HG02938 (cell line): ENCODE measurements at regions not wholly inside any gene's neighbourhood (a gene's known extent, or its start where the extent isn't known, plus 50 kb on each side); places are given as distances from the start of the nearest gene placed in this dataset.
"Not testable (repeated sequence)": the region's sequence is repeated elsewhere in the genome, so short reads cannot be mapped to it uniquely, and the experiment has no call there.

Experiments used
- ATAC-seq: cut with Tn5 transposase; IDR thresholded peaks from one replicate; pipeline ENCODE4 v1.9.1; 2021; ENCODE audit warnings: mild to moderate bottlenecking, moderate library complexity; ENCODE audit not compliant: unreplicated experiment

DNA sequence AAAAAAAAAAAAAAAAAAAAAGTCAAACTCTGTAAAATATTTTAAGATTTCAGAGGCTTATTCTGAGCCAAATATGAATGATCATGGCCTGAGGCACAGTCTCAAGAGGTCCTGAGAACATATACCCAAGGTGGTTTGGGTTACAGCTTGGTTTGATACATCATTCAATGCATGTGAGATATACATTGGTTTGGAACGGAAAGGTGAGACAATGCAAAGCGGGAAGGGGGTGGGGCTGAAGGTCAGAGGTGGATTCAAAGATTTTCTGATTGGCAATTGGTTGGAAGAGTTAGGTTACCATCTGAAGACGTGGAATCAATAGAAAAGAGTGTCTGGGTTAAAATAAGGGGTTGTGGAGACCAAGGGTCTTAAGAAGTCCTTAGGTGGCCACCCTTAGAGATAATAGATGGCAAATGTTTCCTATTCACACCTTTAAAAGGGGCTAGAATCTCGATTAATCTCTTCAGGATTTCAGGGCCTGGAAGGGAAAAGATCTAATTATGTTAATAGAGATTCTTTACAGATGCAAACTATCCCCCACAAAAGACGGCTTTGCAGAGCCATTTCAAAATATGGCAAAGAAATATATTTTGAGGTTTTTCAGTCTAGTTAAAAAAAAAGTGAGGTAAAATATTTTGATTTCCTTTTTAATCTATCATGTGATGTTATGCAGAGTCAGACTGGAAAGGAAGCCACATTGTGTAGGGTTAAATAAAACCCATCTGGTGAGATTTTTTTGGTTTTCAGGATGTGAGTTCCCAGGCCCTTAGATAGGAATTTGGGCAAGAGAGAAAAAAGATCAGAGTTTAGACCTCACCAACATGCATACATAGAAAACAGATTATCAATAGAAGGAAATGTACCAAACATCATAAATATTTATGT lies 173.8 kb upstream of the CNOT2 start:
- ATAC-seq, result no peak

DNA sequence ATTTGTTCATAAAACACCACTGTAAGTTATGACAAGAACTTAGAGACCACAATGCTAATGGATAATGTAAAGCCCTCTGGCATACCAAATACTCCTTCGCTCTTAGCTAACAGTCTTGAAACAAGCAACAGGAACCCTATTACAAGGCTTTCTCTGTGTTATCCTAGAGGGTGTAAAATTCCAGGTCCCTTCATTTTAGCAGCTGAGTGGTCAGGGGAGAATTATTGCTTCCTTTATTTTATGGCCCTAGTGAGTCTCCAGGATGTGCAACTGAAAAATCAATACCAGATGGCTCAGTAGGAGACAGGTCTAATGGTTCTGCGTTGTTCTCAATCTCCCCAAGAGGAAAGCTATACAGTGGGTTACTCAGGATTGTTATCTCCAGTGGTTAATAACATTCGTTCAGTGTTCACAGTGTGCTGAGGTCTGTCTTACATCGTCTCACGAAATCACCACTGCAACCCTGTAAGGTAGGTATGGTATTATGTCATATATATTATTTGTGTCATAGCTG lies 172.7 kb upstream of the CNOT2 start:
- ATAC-seq, result no peak

DNA sequence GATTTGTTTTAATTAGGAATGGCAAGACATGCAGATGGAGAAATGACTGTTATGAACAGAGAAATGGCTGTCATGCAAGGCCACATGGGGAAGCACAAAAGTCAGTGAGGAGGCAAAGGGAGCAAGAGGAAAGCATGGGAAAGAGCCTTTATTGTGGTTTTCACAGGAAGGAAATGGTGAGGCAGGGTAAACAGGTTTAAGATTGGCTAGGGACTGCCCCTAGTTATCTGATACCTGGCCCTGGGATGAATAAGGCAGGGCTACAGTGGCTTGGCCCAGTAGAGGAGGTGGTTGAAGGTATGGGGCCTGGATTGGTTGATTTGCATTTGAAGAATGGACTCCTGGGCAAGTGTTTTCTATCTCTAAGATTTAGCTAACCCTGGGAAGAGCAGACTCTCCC lies 168.7 kb upstream of the CNOT2 start:
- ATAC-seq, result no peak

DNA sequence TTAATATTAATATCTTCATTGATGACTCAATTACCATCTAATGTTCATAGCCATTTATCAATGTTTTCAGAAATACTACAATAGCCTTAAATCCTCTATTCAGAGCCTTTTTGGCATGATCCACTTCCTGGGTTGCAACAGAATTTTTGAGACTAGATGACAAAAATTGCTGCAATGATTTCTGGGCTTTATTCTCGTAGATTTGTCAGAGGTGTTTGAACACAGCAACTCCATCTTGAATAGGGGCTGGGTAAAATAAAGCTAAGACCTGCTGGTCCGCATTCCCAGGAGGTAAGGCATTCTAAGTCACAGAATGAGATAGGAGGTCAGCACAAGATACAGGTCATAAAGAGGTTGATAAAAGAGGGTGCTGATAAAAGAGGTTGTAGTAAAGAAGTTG lies 165.8 kb upstream of the CNOT2 start:
- no peak for ATAC-seq

DNA sequence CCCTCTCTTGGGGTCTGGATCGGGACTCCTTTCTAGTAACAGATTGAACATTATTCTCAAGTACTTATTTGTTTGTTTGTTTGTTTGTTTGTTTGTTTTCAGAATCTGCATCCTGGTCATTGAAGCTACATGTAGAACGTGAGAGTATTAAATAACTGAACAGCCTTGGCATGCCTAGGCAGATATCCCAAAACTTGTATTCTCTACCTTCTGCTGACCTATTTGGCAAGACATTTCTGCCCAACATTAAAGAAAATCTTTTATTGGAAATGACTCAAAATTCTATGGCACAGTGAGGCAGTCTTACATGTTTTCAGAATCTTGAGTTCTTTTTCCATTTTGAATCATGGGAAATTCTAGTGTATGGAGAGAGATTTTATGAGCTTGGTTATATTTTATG lies 165.1 kb upstream of the CNOT2 start:
- ATAC-seq, result no peak

DNA sequence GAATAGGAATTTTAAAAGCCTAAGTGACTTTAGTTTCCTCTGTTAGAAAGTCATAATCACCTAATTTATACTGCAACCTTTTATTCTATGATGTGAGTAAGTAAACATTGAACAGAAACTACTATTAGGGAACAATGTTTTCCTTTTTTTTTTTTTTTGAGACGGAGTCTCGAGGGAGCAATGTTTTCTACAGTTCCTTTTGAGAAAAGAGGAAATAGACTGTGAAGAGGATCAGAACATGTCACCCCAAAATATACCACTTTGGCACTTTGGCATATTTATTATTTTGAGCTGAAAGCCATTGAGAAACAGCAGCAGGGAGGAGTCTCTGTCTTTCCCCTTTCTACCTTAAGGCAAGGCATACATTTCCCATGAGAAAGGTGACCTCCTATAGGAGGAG lies 162.7 kb upstream of the CNOT2 start:
- no peak for ATAC-seq

DNA sequence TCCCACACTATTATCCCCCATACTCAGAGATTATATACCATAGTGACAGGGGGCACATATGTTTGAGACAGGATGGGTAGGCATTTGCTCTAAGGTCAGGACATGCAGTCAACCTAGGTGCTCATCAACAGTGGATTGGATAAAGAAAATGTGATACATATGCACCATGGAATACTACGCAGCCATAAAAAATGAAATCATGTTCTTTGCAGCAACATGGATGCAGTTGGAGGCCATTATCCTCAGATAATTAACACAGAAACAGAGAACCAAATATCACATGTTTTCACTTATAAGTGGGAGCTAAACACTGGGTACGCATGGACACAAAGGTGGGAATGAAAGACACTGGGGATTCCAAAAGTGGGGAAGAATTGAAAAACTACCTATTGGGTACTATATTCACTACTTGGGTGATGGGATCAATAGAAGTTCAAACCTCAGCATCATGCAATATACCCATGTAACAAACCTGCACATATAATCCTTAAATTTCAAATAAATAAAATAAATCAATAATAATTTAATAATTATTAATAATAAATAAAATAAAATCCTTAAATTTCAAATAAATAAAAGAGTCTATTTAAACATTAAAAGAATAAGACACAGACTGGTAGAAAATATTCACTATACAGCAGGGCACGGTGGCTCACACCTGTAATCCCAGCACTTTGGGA lies 160.1 kb upstream of the CNOT2 start:
- no peak for ATAC-seq

DNA sequence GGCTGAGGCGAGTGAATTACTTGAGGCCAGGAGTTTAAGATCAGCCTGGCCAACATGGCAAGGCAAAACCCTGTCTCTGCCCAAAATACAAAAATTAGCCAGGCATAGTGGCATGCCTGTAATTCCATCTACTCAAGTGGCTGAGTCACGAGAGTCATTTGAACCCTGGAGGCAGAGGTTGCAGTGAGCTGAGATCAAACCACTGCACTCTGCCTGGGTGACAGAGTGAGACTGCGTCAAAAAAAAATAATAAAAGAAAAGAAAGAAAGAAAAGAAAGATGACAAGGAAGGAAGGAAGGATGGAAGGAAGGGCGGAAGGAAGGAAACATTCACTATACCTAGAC lies 159.6 kb upstream of the CNOT2 start:
- no peak for ATAC-seq

DNA sequence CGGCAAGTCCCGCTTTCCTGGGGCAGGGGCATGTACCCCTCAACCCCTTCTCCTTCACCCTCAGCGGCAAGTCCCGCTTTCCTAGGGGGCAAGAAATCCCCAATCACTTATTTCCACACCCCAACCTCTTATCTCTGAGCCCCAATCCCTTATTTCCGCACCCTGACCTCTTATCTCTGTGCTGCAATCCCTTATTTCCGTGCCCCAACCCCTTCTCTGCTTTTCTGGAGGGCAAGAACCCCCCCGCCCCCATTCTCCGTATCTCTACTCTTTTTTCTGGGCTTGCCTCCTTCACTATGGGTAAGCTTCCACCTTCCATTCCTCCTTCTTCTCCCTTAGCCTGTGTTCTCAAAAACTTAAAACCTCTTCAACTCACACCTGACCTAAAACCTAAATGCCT lies 156.9 kb upstream of the CNOT2 start:
- not testable (repeated sequence) for ATAC-seq

DNA sequence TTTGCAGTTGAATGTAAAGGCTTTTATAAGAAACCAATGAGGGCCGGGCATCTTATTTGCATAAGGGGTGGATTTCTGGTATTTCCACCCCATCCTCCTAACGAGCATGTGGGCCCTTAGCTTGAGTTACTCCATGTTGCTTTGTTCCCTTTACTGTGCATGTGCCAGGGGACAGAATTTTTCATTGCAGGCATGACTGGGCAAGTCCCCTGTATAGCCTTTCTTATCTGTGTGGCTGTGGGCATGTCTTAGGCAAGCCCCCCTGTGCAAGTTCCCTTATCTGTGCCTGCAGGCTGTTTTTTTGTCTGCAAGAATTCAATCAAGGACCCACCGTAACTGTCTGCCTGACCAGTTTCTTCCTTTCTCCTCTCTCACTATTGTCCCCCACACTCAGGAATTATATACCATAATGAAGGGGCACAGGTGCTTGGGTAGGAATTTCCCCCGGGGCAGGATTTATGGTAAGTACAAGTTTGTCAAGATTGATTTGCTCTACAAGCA lies 152.2 kb upstream of the CNOT2 start:
- ATAC-seq, result no peak

DNA sequence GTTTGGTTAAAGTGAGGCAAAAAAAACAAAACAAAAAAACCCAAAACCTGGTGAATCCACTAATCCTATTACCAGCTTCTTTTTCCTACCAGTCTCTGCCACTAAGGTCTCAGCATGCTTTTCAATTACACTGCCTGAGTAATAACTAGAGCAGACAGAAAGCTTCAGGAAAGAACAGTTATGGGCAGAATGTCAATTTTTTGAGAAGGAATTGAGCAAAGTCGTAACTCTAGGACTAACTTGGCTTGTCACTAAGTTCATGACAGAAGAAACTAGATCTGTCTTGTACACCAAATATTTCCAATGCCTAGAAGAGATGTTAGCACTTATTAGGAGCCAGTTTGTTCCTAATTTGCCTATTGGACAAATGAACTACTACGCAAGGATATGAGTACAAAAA lies 148.8 kb upstream of the CNOT2 start:
- no peak for ATAC-seq

DNA sequence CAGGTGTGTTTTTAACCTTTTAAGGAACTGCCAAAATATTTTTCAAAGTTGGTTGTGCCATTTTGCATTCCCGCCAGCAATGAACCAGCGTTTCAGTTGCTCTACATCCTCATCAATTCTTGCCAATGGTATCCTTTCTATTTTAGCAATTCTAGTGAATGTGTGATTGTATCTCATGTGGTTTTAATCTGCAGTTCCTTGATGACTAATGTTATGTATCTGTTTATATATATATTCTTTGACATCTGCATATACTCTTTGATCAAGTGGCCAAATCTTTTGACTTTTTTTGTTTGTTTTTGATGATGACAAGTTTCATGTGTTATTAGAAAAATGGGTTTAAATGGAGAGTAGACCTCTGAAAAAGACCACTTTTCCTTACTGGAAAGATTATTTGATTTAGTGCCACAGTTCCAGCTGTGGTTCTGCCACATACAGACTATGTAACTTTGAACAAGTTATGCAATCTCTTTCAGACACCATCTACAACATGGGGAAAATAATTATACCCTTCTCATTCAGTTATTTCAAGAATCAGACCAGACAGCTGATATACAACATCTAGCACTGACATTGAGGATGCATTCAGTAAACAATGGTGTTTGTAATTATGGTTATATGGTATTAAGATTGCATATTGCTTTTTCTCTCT lies 146.3 kb upstream of the CNOT2 start:
- ATAC-seq, result no peak

DNA sequence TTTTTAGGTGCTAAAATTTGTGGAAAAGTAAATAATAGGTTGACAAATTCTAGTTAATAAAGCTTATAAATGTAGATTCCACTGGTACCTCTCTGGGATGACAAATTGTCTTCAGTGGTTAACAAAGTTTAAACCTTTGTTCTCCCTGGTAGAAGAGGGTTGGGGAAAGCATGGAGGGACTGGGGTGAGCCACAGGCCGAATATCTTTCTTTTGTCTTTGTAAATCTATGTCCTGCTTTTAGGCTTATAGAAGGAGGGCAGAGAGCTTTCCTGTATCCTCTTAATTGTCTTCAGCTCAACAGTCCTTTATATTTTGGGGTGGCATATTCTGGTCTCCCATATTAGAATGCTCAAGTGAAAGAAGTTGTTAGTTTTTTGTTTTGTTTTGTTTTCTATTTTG lies 142.2 kb upstream of the CNOT2 start:
- no peak for ATAC-seq

DNA sequence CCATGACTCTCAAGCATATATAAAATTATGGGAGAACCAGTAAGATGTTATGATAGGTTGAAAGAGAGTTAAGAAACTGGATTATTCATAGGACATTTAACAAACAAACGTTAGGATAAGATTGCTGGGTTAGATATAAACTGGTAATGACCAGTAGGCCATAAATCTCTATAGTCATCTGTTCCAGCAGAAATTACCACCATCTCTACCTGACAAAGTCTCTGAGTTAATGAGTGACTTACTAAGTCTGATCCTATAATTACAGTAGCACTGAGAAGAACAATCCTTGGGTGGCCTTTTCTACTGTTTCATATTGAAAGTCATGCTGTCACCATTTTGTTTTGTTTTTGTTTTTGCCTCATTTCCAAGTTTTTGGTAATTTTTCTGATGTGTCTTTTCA lies 136.9 kb upstream of the CNOT2 start:
- ATAC-seq, result no peak

DNA sequence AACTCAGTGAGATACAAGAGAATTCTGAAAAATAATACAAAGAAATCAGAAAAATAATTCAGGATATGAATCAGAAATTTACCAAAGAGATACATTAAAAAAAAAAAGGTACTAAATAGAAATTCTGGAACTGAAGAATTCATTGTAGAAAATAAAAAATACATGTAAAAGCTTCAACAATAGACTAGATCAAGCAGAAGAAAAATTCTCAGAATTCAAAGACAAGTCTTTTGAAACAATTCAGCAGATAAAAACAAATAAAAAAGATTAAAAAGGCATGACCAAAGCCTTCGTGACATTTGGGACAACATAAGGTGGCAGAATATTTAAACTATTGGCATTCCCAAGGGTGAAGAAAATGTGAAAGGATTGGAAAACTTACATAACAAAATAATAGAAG lies 133.1 kb upstream of the CNOT2 start:
- no peak for ATAC-seq

DNA sequence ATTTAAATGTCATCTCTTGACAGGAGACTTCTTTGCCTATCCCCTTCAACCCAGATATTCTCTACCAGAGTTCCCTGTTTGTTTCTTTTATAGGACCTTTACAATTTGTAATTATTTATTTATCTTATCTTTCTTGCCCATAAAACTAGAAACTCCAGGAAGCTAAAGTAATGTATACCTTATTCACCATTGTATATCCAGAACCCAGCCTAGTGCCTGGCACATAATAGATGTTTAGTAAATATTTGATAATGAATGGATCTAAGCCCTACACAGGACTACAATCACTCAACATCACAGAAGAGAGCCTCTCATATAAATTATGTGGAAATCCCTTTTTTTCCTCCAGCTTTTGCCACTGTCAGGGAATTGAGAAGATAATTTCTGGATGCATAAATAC lies 125.6 kb upstream of the CNOT2 start:
- ATAC-seq, result no peak

DNA sequence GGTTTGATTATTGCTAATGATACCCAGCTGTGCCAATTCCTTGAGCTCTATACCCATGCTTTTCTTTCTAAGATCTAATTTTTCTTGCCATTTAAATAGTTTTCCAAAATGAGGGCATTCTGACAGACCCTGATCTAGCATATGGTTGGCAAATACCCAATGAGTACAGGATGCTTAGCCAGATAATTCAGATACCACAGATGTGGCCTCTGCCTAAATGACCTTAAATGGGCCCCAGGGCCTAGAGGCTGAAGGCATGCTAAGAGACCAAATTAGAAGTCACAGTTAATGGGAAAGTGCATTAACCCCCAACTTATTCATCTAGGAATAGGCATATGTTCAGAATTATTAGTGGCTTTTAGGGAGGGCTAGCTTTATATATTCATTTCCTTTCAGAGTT lies 122.3 kb upstream of the CNOT2 start:
- ATAC-seq, result no peak

DNA sequence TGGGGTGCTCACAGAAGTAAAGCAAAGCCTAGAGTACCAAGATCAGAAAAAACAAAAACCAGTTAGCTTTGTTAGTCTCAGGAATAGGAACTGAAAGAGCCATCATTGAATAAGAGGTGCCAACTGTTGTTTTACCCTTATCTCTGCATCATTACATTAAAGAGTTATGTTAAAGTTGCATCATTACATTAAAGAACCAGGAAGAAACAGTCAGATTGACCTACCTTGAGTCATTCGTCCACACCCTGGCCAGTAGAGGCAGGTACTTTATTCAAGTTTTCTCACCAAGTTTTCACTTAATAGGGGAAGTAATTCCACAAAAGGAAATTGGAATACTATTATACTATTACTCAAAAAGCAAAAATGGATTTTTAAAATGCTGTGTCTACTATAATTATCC lies 121.7 kb upstream of the CNOT2 start:
- ATAC-seq, result no peak

DNA sequence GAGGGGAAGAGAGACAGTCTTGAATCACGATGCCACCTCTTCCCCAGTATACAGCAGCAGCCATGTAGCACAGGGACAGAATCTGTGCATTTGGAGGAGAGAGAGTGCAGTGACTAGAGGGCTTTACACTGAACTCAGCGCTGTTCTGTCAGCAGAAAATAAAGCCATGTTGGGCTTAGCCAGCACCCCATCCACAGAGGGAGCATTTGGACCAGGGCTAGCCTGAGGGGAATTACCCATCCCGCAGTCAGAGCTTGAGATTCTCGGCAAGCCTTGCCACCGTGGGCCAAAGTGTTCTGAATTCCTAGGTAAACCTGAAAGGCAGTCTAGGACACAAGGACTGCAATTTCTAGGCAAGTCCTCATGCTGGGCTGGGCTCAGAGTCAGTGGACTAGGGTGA lies 120.4 kb upstream of the CNOT2 start:
- ATAC-seq, result no peak

DNA sequence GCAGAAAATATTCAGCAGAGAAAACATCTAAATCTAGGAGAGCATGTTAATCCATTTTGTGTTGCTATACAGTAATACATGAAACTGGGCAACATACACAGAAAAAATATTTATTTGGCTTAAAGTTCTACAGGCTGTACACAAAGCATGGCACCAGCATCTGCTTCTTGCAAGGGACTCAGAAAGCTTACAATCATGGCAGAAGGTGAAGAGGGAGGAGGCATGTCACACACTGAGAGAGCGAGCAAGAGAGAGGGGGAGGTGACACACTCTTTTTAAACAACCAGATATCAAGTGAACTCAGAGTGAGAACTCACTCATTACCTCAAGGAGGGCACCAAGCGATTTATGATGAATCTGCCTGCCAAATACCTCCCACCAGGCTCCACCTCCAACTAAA lies 94.2 kb upstream of the CNOT2 start:
- ATAC-seq, result no peak

DNA sequence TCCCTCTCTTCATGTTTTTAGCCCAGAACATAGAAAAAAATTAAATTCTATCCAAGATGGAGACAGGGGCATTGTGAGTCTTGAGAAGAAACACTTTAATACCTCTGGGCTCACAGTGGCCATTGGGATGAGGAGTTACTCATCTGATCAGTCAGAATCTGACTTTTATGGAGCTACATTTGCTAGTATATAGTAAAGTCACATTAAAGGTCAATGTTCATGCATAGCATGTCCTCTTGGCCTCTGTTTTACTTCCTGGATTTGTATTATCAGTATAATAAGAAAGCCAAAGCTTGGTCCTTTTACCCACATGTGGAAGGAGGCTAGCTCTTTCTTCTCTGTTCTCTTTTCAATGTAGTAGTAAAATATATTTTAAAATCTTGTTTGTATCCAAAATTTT lies 93.6 kb upstream of the CNOT2 start:
- no peak for ATAC-seq

DNA sequence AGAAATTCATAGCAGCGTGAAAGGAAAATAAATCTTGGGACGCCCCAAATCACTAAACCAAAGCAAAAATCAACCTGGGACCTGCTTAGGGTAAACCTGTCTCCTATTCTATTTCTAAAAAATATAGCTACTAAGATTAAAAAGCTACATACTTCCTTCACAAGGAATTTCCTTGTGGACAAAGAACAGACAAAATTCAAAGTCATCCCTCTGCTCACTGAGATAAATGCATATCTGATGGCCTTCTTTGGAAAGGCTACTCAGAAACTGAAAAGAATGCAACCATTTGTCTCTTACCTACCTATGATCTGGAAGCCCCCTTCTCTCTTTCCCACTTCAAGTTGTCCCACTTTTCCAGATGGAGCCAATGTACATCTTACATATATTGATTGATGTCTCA lies 93.0 kb upstream of the CNOT2 start:
- no peak for ATAC-seq
